ENCODE measurements at regions not wholly inside any gene's neighbourhood (a gene's known extent, or its start where the extent isn't known, plus 50 kb on each side); places are given as distances from the start of the nearest gene placed in this dataset.
A peak's percentile ranks its signal among the peaks of the same experiment; 100 is the strongest.

DNA sequence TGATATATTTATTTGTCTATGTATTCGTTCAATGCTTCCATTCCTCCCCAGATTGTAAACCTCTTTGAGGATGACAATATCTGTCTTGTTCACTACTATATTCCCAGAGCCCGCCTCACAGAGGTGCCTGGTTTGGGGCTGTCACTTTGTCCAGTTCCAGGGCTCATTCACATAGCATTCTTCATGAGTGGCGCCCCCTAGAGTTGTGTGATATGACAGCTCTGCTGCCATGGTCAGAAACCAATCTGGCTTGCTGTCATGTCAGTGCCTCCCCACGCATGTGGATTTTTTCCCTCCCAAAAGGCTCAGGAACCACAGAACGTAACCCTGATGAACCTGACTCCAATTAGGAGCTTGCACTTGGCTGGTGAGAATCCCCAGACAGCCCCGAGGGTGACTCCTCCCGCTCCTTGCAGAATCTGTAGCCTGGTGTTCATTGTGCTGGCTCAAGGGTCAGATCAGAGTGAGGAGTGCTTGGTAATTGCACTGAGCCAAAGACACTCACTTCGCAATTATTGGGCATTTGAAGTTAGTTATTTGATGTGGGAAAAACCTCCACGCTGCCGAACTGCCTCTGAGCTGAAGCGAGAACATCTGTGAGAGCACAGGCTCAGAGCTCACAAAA, 145.5 kb downstream of the PTPN11 start:
- TF ChIP-seq, protein P1, sequence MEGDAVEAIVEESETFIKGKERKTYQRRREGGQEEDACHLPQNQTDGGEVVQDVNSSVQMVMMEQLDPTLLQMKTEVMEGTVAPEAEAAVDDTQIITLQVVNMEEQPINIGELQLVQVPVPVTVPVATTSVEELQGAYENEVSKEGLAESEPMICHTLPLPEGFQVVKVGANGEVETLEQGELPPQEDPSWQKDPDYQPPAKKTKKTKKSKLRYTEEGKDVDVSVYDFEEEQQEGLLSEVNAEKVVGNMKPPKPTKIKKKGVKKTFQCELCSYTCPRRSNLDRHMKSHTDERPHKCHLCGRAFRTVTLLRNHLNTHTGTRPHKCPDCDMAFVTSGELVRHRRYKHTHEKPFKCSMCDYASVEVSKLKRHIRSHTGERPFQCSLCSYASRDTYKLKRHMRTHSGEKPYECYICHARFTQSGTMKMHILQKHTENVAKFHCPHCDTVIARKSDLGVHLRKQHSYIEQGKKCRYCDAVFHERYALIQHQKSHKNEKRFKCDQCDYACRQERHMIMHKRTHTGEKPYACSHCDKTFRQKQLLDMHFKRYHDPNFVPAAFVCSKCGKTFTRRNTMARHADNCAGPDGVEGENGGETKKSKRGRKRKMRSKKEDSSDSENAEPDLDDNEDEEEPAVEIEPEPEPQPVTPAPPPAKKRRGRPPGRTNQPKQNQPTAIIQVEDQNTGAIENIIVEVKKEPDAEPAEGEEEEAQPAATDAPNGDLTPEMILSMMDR (conservative IDR thresholded peaks at IDR 0.05; ENCODE audit: low read depth, low read length), result peak; percentile 45
- TF ChIP-seq EZH2 (IDR thresholded peaks at IDR 0.05; ENCODE audit: low read length, unreplicated experiment), result no peak

Data from PC-3 (cell line).